ENCODE measurements at regions not wholly inside any gene's neighbourhood (a gene's known extent, or its start where the extent isn't known, plus 50 kb on each side); places are given as distances from the start of the nearest gene placed in this dataset.

- TF ChIP-seq CTCF (IDR thresholded peaks at IDR 0.05 in 4 of 5, conservative IDR thresholded peaks at IDR 0.05 in 1 of 5) (no peak), POLR2A (IDR thresholded peaks at IDR 0.05) (no peak)
These were observed 668.3 kb downstream of the UQCRFS1 start for GRCh38 chr19:28544451-28545261.

Data from gastrocnemius medialis (tissue), 4 donors.